HUES64 (cell line): ENCODE measurements at regions not wholly inside any gene's neighbourhood (a gene's known extent, or its start where the extent isn't known, plus 50 kb on each side); places are given as distances from the start of the nearest gene placed in this dataset.

Experiments used
- H3K27ac ChIP-seq: 2 replicates; pipeline ENCODE4 v1.7.0; 2013; ENCODE audit warnings: low read depth, low read length, inconsistent platforms
- H3K27me3 ChIP-seq: 2 replicates; pipeline ENCODE4 v1.6.1; 2013; ENCODE audit warnings: mild to moderate bottlenecking, low read length; ENCODE audit not compliant: insufficient read depth
- H3K36me3 ChIP-seq: 2 replicates; pipeline ENCODE4 v1.6.1; 2013; ENCODE audit warnings: mild to moderate bottlenecking, low read length; ENCODE audit not compliant: insufficient read depth
- H3K4me1 ChIP-seq: 2 replicates; pipeline ENCODE4 v1.6.1; 2013; ENCODE audit warnings: mild to moderate bottlenecking, low read length, moderate library complexity; ENCODE audit not compliant: insufficient read depth
- H3K4me3 ChIP-seq: 2 replicates; pipeline ENCODE4 v1.5.1; 2013; ENCODE audit warnings: mild to moderate bottlenecking, low read length, moderate library complexity
- H3K9ac ChIP-seq: 2 replicates; pipeline ENCODE4 v1.6.1; 2013; ENCODE audit warnings: mild to moderate bottlenecking, low read depth, low read length
- H3K9me3 ChIP-seq: 2 replicates; pipeline ENCODE4 v1.6.1; 2013; ENCODE audit warnings: low read depth, low read length; ENCODE audit not compliant: insufficient read depth
- WGBS: fragments of 150-250, 120-280 bp; methylation state at CpG from one replicate; pipeline ENCODE4 v1.1.7; 2013; ENCODE audit warnings: missing lambda C conversion rate; 5-methylcytosine and 5-hydroxymethylcytosine counted together

GRCh38 chr12:127681151-127681754 lies 585.7 kb upstream of the TMEM132C start:
- no peak overlapping the region for H3K9ac ChIP-seq
- H3K27ac ChIP-seq = no peak overlapping the region
- no peaks in the 10 kb centered on the region for H3K36me3 ChIP-seq
- no peaks in the 10 kb centered on the region for H3K27me3 ChIP-seq
- H3K4me1 ChIP-seq = peaks cover 11% of the 10 kb centered on the region
- no peak overlapping the region for H3K4me3 ChIP-seq
- WGBS = 84% methylated on average over 9 of the region's 9 CpGs
- H3K9me3 ChIP-seq = peaks cover 9% of the 10 kb centered on the region

DNA sequence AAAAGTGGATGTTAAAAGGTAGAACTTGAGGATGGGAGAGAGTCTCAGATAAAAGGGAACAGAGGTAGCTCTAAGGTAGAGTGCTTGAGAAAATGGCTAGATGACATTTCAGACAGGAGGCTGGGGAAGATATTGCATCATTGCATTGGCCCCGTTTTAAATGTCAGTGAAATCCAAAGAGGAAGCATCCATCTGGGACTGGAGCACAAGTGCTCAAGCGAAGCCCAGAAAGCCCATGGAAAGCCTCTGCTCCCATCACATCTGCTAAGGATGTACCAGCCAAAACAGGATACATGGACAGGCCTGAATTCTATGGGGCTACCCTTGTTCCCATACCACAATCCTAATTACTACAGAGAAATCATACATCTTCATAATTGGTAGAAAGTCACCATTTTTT lies 581.5 kb upstream of the TMEM132C start:
- no peaks in the 10 kb centered on the region for H3K36me3 ChIP-seq
- H3K27me3 ChIP-seq = no peaks in the 10 kb centered on the region
- H3K27ac ChIP-seq = no peak overlapping the region
- WGBS = 87% methylated on average over 2 of the region's 2 CpGs
- peaks cover 9% of the 10 kb centered on the region for H3K9me3 ChIP-seq
- H3K4me1 ChIP-seq = peaks cover 20% of the 10 kb centered on the region
- H3K9ac ChIP-seq = no peak overlapping the region
- no peak overlapping the region for H3K4me3 ChIP-seq

DNA sequence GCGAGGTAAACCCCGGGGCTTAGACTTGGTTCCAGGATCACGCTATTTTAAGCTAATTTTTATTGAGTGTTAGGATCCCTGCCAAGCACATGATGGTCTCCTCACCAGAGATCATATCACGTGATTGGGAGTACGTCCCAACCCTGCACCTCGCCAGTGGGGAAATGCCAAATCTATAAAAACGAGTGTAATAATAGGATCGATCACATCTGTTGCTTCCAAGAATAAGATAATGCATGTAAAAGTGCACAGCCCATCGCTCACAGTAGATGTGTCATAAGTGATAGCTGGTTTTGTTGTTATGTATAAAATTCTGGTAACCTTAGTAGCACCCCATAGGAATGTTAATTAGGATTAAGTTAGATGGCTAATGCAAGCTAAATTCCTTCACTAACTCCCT lies 581.0 kb upstream of the TMEM132C start:
- Histone ChIP-seq H3K27me3 (no peaks in the 10 kb centered on the region), H3K4me3 (no peak overlapping the region), H3K27ac (no peak overlapping the region), H3K4me1 (peaks cover 20% of the 10 kb centered on the region), H3K9ac (no peak overlapping the region), H3K9me3 (peaks cover 9% of the 10 kb centered on the region), H3K36me3 (no peaks in the 10 kb centered on the region)
- WGBS = 86% methylated on average over 9 of the region's 9 CpGs

DNA sequence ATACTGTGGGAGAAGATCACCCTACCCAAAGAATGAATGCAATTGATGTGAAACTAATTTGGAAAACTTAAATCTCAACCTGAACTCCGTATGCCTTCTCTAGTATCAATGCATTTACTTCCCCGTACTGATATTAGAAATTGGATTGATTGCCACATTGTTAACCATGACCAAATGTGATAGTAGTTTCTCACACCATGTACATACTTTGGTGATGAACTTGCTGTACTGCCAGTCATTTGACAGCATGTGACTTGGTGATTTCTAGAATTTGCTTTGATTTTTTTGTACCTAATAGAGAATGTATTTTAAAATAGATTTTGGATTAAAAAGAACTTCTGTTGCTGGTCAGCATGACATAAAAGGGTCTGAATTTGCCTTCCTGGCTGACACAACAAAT lies 579.8 kb upstream of the TMEM132C start:
- 88% methylated on average over 2 of the region's 2 CpGs for WGBS
- peaks cover 20% of the 10 kb centered on the region for H3K4me1 ChIP-seq
- no peaks in the 10 kb centered on the region for H3K27me3 ChIP-seq
- H3K9me3 ChIP-seq = peaks cover 9% of the 10 kb centered on the region
- no peak overlapping the region for H3K27ac ChIP-seq
- no peak overlapping the region for H3K4me3 ChIP-seq
- H3K9ac ChIP-seq = no peak overlapping the region
- no peaks in the 10 kb centered on the region for H3K36me3 ChIP-seq

DNA sequence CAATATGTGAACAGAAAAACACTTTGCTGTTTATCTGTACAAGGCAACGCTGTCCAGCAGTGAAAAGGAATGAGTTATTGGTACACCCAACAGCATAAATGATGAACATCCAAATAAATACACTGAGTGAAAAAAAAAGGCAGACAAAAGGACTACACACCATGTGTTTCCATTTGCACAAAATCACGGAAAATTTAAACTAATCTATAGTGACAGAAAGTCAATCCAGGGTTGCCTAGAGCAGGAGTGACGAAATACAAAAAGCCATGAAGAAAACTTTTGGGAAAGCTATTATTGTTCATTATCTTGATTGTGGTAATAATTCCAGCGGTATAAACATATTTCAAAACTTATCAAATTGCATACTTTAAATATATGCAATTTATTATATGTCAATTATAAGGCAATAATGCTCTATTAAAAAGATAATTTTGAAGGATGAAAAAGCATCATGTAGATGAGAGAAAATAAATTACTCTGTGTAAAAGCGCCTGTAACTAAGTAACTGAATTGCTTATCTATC lies 578.0 kb upstream of the TMEM132C start:
- H3K9me3 ChIP-seq = peaks cover 9% of the 10 kb centered on the region
- H3K9ac ChIP-seq = no peak overlapping the region
- no peaks in the 10 kb centered on the region for H3K36me3 ChIP-seq
- 100% methylated on average over 4 of the region's 5 CpGs for WGBS
- H3K4me3 ChIP-seq = no peak overlapping the region
- no peak overlapping the region for H3K27ac ChIP-seq
- peaks cover 20% of the 10 kb centered on the region for H3K4me1 ChIP-seq
- H3K27me3 ChIP-seq = no peaks in the 10 kb centered on the region

DNA sequence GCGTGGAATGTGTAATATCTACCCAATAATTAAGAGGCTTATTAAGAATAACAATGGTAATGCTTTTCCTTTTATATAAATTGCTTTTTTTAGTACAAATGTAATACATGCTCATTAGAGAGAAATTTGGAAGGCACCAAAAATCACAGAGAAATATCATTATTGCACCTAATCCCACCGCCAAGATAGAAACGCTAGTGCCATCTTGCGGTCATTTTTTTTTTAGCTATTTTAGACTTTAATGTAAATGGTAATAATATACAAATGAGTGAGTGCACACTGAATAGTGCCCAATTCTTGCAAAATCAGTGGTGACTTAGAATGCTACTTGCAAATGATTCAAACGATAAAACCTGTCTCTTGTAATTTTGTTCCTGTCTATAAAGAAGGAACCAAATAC lies 576.8 kb upstream of the TMEM132C start:
- Histone ChIP-seq H3K4me3 (no peak overlapping the region), H3K36me3 (no peaks in the 10 kb centered on the region), H3K9ac (no peak overlapping the region), H3K4me1 (peaks cover 20% of the 10 kb centered on the region), H3K9me3 (peaks cover 2% of the 10 kb centered on the region; the same call in 1 of the 2 replicates), H3K27me3 (no peaks in the 10 kb centered on the region), H3K27ac (no peak overlapping the region)
- 50% methylated on average over 2 of the region's 5 CpGs for WGBS

DNA sequence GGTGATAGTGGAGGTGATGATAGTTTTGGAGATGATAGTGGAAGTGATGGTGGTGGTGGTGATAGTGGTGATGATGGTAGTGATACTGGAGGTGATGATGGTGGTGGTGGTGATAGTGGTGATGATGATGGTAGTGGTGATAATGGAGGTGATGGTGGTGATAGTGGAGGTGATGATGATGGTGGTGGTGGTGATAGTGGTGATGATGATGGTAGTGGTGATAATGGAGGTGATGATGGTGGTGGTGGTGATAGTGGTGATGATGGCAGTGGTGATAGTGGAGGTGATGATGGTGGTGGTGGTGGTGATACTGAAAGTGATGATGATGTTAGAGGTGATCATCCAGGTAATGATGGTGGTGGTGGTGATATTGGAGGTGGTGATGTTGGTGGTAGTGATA lies 570.0 kb upstream of the TMEM132C start:
- H3K4me3 ChIP-seq = no peak overlapping the region
- no peak overlapping the region for H3K9ac ChIP-seq
- no peaks in the 10 kb centered on the region for H3K9me3 ChIP-seq
- H3K36me3 ChIP-seq = no peaks in the 10 kb centered on the region
- H3K27me3 ChIP-seq = no peaks in the 10 kb centered on the region
- no peaks in the 10 kb centered on the region for H3K4me1 ChIP-seq
- no peak overlapping the region for H3K27ac ChIP-seq

- Histone ChIP-seq H3K4me3 (no peak overlapping the region), H3K9me3 (no peaks in the 10 kb centered on the region), H3K36me3 (no peaks in the 10 kb centered on the region), H3K27me3 (no peaks in the 10 kb centered on the region), H3K9ac (no peak overlapping the region), H3K27ac (no peak overlapping the region), H3K4me1 (no peaks in the 10 kb centered on the region)
- 93% methylated on average over 5 of the region's 6 CpGs for WGBS
Measured at GRCh38 chr12:127703026-127703425, 563.9 kb upstream of the TMEM132C start.

DNA sequence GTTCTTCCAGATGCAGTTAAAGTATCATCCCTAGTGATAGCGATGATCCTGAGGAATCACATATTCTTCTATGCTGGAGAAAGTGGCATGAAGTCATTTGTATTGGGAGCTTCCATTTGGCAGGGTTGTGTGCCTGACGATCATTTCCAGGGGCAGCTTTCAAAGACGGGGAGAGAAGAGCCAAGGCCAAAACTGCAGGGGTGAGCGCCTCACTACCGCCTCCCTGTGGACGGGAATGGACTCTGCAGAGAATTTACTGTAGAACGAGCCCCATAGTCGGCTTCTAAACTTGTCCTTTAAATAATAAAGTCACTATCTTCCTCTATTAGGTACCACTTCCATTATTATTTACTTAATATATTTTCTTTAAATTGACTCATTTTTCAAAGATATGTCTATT lies 555.9 kb upstream of the TMEM132C start:
- Histone ChIP-seq H3K9ac (no peak overlapping the region), H3K36me3 (no peaks in the 10 kb centered on the region), H3K9me3 (no peaks in the 10 kb centered on the region), H3K27me3 (no peaks in the 10 kb centered on the region), H3K4me3 (no peak overlapping the region), H3K27ac (no peak overlapping the region), H3K4me1 (0 out of 2 replicates have a peak, but pooled peaks cover 4% of the 10 kb centered on the region)
- WGBS = 66% methylated on average over 8 of the region's 8 CpGs

DNA sequence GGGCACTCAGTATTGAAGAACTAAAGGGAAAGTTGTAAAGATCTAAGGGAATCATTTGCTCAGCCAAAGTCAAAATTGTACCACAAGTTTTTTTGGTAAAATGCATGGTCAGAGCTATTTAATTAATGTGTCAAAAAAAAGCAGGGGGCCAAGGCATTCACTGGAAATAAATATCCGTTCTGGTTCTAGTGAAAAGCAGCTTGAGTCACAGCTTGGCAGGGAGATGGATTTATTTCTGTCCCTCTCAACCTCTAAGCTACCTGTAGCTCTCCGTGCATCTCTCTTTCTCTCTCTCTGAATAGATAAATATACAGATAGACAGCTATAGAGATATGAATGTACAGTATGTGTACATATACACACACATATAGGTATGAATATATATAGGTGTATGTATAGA lies 554.4 kb upstream of the TMEM132C start:
- no peak overlapping the region for H3K4me3 ChIP-seq
- no peak overlapping the region for H3K27ac ChIP-seq
- 0 out of 2 replicates have a peak, but pooled peaks cover 6% of the 10 kb centered on the region for H3K4me1 ChIP-seq
- H3K9me3 ChIP-seq = no peaks in the 10 kb centered on the region
- 71% methylated on average over 1 of the region's 2 CpGs for WGBS
- H3K9ac ChIP-seq = no peak overlapping the region
- no peaks in the 10 kb centered on the region for H3K36me3 ChIP-seq
- no peaks in the 10 kb centered on the region for H3K27me3 ChIP-seq

DNA sequence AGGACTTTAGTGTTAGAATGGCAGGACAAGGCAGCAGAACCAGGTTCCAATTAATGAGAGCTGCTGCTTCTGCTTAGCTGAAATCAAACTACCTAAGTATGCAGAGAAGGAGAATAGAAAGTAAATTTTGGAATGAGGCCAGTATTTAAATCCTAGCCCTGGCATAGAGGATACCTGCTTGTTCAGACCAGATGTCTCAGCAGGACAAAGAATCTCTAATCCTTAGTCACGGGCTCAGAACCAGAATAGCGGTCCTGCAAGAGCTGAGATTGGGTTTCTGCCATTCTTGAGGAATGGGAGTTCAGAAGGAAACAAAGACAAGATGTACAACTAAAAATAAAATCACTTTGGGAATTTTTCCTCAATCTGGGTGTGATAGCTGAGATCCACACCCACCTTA lies 550.8 kb upstream of the TMEM132C start:
- no peak overlapping the region for H3K27ac ChIP-seq
- H3K36me3 ChIP-seq = no peaks in the 10 kb centered on the region
- 0 out of 2 replicates have a peak, but pooled peaks cover 6% of the 10 kb centered on the region for H3K4me1 ChIP-seq
- H3K27me3 ChIP-seq = no peaks in the 10 kb centered on the region
- H3K9ac ChIP-seq = no peak overlapping the region
- 75% methylated on average over 2 of the region's 2 CpGs for WGBS
- no peaks in the 10 kb centered on the region for H3K9me3 ChIP-seq
- H3K4me3 ChIP-seq = no peak overlapping the region

GRCh38 chr12:127717278-127717677 lies 549.7 kb upstream of the TMEM132C start:
- 0 out of 2 replicates have a peak, but pooled peaks cover 6% of the 10 kb centered on the region for H3K4me1 ChIP-seq
- H3K36me3 ChIP-seq = no peaks in the 10 kb centered on the region
- no peak overlapping the region for H3K4me3 ChIP-seq
- H3K27ac ChIP-seq = no peak overlapping the region
- no peaks in the 10 kb centered on the region for H3K27me3 ChIP-seq
- no peak overlapping the region for H3K9ac ChIP-seq
- H3K9me3 ChIP-seq = no peaks in the 10 kb centered on the region
- 95% methylated on average over 4 of the region's 4 CpGs for WGBS
